NCI-H2081 treated with DMSO at 0.1 percent for 48 hours (cell line): ENCODE measurements at regions not wholly inside any gene's neighbourhood (a gene's known extent, or its start where the extent isn't known, plus 50 kb on each side); places are given as distances from the start of the nearest gene placed in this dataset.
"Not testable (repeated sequence)": the region's sequence is repeated elsewhere in the genome, so short reads cannot be mapped to it uniquely, and the experiment has no call there.

Experiments
- DNase-seq: peaks from one replicate; lab custom pipeline; 2025; lab: John Stamatoyannopoulos, UW

- DNase-seq = no peak
These were observed 406.1 kb upstream of the AUTS2 start for GRCh38 chr7:69192134-69192533.

- DNase-seq = no peak
These were observed 405.2 kb upstream of the AUTS2 start for GRCh38 chr7:69193061-69193460.

- no peak for DNase-seq
These were observed 401.7 kb upstream of the AUTS2 start for GRCh38 chr7:69196593-69196992.

GRCh38 chr7:69198250-69198649 lies 400.0 kb upstream of the AUTS2 start:
- DNase-seq = no peak

- DNase-seq = no peak
These were observed 399.2 kb upstream of the AUTS2 start for GRCh38 chr7:69199041-69199440.

GRCh38 chr7:69199661-69200060 lies 398.6 kb upstream of the AUTS2 start:
- DNase-seq = no peak

- DNase-seq = no peak
These were observed 394.4 kb upstream of the AUTS2 start for GRCh38 chr7:69203871-69204270.

- no peak for DNase-seq
These were observed 393.3 kb upstream of the AUTS2 start for GRCh38 chr7:69204943-69205342.

GRCh38 chr7:69205581-69205980 lies 392.7 kb upstream of the AUTS2 start:
- DNase-seq = no peak

GRCh38 chr7:69208276-69208675 lies 390.0 kb upstream of the AUTS2 start:
- DNase-seq = no peak

- DNase-seq = no peak
These were observed 389.4 kb upstream of the AUTS2 start for GRCh38 chr7:69208848-69209247.

- DNase-seq = no peak
These were observed 386.9 kb upstream of the AUTS2 start for GRCh38 chr7:69211336-69211735.

- DNase-seq = no peak
These were observed 386.5 kb upstream of the AUTS2 start for GRCh38 chr7:69211739-69212138.

GRCh38 chr7:69213878-69214277 lies 384.4 kb upstream of the AUTS2 start:
- no peak for DNase-seq

GRCh38 chr7:69215516-69215915 lies 382.8 kb upstream of the AUTS2 start:
- not testable (repeated sequence) for DNase-seq

- no peak for DNase-seq
These were observed 380.5 kb upstream of the AUTS2 start for GRCh38 chr7:69217516-69218350.

- no peak for DNase-seq
These were observed 379.7 kb upstream of the AUTS2 start for GRCh38 chr7:69218576-69218975.

- no peak for DNase-seq
These were observed 378.9 kb upstream of the AUTS2 start for GRCh38 chr7:69219381-69219780.

GRCh38 chr7:69225259-69225943 lies 372.9 kb upstream of the AUTS2 start:
- DNase-seq = no peak

GRCh38 chr7:69228212-69228811 lies 370.0 kb upstream of the AUTS2 start:
- no peak for DNase-seq

- peak; percentile 99 for DNase-seq
These were observed 365.6 kb upstream of the AUTS2 start for GRCh38 chr7:69232445-69233376.

GRCh38 chr7:69237541-69237940 lies 360.7 kb upstream of the AUTS2 start:
- DNase-seq = no peak
